T47D (cell line): ENCODE measurements at regions not wholly inside any gene's neighbourhood (a gene's known extent, or its start where the extent isn't known, plus 50 kb on each side); places are given as distances from the start of the nearest gene placed in this dataset.
A peak's percentile ranks its signal among the peaks of the same experiment; 100 is the strongest.
"Not testable (repeated sequence)": the region's sequence is repeated elsewhere in the genome, so short reads cannot be mapped to it uniquely, and the experiment has no call there.

Source experiments
- DNase-seq, 2 experiments: peaks; one replicate each; pipeline versions ENCODE4 v3.0.0 to v3.0.0-alpha.2; 2011 to 2012; ENCODE audit warnings: low read depth in 1 of 2, low spot score in 1 of 2
- JUND ChIP-seq: IDR thresholded peaks from 2 replicates; pipeline ENCODE4 v1.6.1; 2012; ENCODE audit warnings: low read depth
- in situ Hi-C: cut with HindIII; loops from 2 replicates; pipeline ENCODE4 v1.10.0; 2016; ENCODE audit warnings: low sequenced_read_pairs, low pct_unique_long_range_greater_than_20kb

DNA sequence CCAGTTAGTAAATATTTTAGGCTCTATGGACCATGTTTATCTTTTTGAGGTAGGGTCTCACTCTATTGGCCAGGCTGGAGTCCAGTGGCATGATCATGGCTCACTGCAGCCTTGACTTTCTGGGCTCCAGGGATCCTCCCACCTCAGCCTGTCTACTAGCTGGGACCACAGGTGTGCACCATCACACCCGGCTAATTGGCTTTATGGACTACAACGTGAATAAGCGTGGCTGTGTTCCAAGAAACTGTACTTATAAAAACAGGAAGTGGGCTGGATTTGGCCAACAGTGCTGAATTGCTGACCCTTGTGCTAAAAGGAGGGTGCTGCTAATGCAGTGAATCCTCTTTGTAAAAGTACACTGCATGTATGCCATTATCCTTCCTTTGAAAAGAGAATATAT, 111.7 kb upstream of the CDK13 start:
- no peak for TF ChIP-seq JUND
- DNase-seq = no peak
- in situ Hi-C loops = no loop called here

DNA sequence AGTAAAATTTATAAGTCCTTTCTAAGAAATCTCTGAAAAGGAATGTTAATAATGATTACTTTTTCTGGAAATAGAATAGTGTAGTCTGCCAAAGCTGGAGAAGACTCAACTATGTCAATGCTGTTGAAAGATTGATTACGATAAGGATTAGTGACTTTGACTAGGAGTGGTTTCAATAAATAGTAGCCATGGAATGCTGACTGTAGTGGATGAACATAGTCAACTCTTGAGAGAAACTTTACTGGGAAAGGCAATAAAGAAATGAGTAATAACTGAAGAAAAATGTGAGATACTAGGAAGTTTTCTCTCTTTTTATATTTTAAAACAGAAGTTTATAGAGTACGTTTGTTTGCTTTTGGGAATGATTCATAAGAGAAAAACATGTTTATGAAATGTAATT, 105.0 kb upstream of the CDK13 start:
- TF ChIP-seq JUND = peak; percentile 46; the same call in 1 of the 2 replicates
- in situ Hi-C loops = no loop called here

DNA sequence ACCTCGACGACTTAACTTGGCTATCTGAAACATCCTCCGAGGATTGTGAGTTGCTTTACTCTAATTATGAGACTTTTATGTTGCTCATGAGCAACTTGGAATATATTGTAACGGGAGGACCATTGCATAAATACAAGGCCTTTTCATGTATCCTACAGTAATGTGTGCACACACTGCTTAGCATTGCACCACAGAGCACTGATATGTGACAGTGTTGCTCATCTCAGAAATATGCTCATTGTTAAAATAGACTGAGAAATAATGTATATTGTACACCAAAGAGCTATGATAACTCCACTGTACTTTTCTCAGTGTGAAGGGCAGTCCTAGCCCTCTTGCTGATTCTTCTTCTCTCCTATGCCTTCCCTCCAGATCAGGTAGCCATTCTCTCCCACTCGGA, 102.8 kb upstream of the CDK13 start:
- DNase-seq = no peak
- in situ Hi-C loops = no loop called here
- TF ChIP-seq JUND = no peak

More for the DNA sequence above, 105.0 kb upstream of the CDK13 start:
- DNase-seq = peak; percentile 31 to 43

DNA sequence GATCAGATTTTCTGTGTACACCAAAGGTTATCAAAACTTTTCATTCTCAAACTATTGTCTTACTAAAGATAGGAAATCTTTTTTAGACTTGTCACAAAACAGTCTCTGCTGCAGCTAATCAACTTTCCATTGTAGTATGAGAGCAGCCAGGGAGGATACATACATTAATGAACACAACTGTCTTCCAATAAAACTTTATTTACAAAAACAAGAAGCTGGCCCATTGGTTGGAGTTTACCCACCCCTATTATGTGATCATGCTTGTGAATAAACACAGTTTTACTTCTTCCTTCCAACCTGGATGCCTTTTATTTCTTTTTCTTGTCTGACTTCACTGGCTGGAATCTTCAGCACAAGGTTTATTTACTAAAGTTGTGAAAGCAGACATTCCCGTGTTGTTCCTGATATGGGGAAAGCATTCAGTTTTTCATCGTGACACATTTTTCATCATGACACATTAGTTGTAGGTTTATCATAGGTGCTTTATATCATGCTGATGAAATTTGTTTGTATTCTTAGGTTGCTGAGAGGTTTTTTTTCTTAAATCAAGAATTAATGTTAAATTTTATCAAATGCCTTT, 98.5 kb upstream of the CDK13 start:
- in situ Hi-C loops = no loop called here
- DNase-seq = no peak
- TF ChIP-seq JUND = no peak

DNA sequence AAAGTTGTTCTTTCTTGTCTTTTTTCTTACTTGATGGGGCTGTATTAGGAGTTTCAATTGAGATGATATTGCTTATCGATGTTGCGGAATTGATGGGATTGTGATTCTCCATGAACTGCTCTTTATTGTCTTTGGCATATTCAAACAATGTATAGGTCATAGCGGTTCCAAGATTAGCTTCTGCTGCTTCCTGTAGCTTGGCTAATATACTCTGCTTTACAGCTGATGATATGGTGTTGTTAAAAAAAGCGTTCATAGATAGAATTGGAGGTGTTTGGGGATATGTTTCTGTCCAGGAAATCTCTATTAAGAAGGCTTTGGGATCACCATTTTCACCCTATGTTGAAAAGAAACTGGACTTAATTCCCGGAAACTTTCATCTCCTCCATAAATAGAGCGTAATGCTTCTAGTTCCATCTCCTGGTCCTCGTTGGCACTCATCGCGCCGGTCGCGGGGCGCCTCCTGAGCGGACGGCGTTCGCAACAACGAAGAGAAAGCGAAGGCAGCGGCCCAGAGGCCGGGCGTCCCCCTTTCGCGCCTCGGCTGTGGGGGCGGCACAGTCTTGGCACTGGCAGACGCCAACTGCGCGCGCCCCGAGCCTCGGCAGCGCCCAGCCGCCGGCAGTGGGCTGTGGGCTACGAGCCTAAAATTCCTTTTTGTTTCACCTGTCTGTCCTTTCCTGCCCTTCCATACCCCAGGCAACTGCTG, 95.3 kb upstream of the CDK13 start:
- in situ Hi-C loops, DNase-seq: not testable (repeated sequence)

DNA sequence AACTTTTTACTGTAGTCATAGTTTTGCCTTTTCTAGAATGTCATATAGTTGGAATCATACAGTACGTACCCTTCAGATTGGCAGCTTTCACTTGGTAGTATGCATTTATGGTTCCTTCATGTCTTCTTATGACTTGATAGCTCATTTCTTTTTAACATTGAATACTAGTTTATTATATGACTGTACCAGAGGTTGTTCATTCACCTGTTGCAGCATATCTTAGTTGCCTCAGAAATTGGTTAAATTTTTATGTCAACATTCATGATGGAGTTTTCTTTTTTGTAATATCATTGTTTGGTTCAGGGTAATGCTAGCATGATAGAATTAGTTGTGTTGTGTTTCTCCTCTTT, 94.8 kb upstream of the CDK13 start:
- no peak for DNase-seq
- no peak for TF ChIP-seq JUND
- in situ Hi-C loops = no loop called here

DNA sequence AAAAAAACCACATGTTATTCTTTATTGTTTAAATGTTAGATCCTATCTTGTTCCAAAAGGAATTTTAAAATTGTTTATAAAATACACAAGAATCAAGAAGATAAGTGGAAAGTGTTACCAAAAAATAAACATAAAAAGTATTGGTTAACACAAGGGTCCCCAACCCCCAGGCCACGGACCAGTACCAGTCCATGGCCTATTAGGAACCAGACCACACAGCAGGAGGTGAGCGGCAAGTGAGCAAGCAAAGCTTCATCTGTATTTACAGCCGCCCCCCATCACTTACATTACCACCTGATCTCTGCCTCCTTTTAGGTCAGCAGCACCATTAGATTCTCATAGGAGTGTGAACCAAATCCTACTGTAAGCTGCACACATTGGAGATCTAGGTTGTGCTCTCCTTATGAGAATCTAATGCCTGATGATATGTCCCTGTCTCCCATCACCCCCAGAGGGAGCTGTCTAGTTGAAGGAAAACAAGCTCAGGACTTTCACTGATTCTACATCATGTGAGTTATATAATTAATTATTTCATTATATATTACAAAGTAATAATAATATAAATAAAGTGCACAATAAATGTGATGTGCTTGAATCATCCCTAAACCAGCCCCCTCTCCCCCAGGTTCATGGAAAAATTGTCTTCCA, 86.3 kb upstream of the CDK13 start:
- in situ Hi-C loops = not testable (repeated sequence)
- peak in 1 of 2 experiments; percentile 78 for DNase-seq

DNA sequence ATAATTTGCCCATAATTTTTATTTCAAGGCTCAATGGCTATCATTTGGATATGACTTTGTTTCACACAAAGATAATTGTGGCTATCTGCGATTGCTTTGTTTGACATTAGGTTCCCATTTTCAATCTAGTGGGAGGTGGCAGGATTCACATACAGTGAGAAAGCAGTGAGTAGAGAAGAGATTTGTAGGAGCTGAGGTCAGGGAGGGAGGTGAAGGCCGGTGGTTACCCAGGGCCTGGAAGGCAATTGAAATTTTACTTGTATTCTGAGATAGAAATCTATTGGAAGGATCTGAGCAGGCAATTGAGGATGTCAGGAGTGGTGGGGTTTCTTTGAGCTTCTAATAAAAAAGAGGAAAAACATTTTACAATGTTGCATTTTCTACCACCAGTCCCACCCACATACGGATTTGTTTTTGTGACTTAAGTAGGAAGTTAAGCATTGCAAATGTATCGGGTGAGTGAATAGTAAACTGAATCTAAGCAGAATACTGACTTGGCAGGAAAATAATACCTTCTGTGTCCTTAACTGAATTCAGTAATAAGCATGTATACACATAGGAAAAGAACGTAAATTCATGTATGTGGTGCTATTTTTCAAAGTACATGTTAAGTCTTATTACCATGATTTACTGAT, 80.1 kb upstream of the CDK13 start:
- in situ Hi-C loops = not testable (repeated sequence)

DNA sequence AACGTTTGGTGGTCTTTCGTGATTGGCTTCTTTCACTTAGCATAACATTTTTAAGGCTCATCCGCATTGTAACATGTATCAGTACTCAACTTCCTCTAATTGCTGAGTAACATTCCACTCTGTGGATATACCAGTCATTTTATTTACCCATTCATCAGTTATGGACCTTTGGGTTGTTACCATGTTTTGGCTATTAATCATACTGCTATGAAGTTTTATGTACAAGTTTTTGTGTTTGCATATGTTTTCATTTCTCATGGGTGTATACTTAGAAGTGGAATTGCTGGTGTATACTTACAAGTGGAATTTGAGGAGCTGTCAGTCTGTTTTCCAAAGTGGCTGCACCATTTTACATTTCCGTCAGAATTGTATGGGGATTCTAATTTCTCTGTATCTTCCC, 78.4 kb upstream of the CDK13 start:
- DNase-seq, in situ Hi-C loops: not testable (repeated sequence)

More for the DNA sequence above, 80.1 kb upstream of the CDK13 start:
- DNase-seq = not testable (repeated sequence)

DNA sequence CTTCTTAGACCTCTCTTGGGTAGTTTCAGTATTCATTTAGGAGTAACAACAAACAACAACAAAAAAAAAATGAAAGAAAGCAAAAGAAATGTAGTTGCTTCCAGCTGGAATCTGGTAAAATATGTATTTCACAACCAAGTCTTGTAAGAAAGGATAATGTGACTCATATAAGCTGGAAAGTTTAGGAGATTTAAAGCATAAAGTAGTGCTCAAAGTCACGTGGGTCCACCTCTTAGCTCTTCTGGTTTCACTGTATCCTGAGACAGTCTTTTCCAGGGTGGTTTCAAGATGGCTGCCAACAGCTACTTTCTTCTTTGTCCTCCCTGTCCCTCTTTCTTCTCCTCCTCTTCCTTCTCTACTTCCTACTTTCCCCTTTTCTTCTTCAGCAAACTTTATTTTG, 69.5 kb upstream of the CDK13 start:
- TF ChIP-seq JUND = no peak
- DNase-seq = no peak
- in situ Hi-C loops = no loop called here

DNA sequence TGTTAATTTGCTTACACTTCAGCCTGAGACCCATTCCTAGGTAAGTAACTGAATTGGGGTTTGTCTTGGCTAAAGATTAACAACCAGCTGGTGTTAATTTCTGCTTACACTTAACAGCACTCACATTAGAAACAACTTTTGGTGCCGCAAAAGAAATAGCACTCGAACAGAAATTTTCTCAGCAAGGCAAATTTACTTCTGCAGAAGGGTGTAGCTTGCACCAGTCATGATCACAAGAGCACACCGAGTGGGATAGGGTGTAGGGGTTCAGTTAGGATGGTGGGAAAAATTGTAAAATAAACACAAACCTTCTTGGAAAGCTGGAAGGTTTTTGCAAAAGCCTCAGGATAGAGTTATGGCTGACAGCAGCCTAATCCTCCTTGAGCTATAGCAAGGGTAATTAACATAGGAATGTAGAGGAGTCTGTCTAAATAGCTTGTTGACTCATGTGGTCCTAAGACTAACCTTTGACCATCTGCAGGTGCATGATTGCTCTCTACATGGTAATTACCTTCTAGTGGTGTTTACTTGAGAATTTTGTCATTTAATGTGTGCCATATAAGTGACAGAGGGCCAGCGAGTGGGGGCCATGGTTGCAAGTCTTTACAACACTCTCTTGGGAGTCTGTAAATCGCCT, 67.8 kb upstream of the CDK13 start:
- no peak for TF ChIP-seq JUND
- DNase-seq = no peak
- in situ Hi-C loops = no loop called here

DNA sequence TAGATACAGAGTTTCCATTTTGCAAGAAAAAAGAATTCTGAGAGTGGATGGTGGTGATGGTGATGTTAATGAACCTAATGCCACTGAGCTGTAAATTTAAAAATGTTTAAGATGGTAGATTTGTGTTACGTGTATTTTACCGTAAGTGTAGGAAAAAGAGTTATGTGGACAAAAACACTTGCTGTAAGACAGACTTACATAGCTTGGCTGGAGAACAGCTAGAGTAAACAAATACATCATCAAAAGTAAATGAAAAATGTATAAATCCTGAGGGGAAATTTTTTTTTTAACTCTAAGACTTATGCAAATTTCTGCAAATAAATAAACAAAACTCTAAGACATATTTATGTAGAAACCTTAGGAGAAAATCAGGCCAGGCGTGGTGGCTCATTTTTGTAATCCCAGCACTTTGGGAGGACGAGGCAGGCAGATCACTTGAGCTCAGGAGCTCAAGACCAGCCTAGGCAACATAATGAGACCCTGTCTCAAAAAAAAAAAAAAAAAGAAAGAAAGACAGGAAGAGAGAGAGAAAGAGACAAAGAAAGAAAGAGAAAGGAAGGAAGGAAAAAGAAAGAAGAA, 66.2 kb upstream of the CDK13 start:
- TF ChIP-seq JUND = no peak
- in situ Hi-C loops = no loop called here
- DNase-seq = no peak
